MM.1S (cell line): ENCODE measurements at regions not wholly inside any gene's neighbourhood (a gene's known extent, or its start where the extent isn't known, plus 50 kb on each side); places are given as distances from the start of the nearest gene placed in this dataset.

Experiments used
- DNase-seq: peaks from one replicate; pipeline ENCODE4 v3.0.0-alpha.2; 2015
- H2AFZ ChIP-seq: fragments of 300-600 bp; sonication (generic); 2 replicates; pipeline ENCODE4 v1.6.0; 2016; ENCODE audit warnings: antibody characterized with exemption, low read length
- H3F3A ChIP-seq: fragments of 300-600 bp; sonication (generic); 2 replicates; pipeline ENCODE4 v1.6.1; 2016; ENCODE audit warnings: mild to moderate bottlenecking, antibody characterized with exemption, low read length, moderate library complexity, mixed read lengths; ENCODE audit not compliant: insufficient read depth
- H3K27ac ChIP-seq: fragments of 300-600 bp; sonication (generic); 2 replicates; pipeline ENCODE4 v1.5.1; 2016; ENCODE audit warnings: mild to moderate bottlenecking, low read length
- H3K27me3 ChIP-seq: fragments of 300-600 bp; sonication (generic); replicated peaks from 2 replicates; pipeline ENCODE4 v1.6.0; 2016; ENCODE audit warnings: low read length; ENCODE audit not compliant: insufficient read depth
- H3K36me3 ChIP-seq: fragments of 300-600 bp; sonication (generic); replicated peaks from 2 replicates; pipeline ENCODE4 v1.6.1; 2016; ENCODE audit warnings: mild to moderate bottlenecking, low read length, mixed read lengths; ENCODE audit not compliant: insufficient read depth
- H3K4me1 ChIP-seq: fragments of 300-600 bp; sonication (generic); 2 replicates; pipeline ENCODE4 v1.6.1; 2016; ENCODE audit warnings: low read length, mixed read lengths
- H3K4me2 ChIP-seq: fragments of 300-600 bp; sonication (generic); 2 replicates; pipeline ENCODE4 v1.6.0; 2016; ENCODE audit warnings: low read depth, low read length
- H3K4me3 ChIP-seq: fragments of 300-600 bp; sonication (generic); 2 replicates; pipeline ENCODE4 v1.5.1; 2016; ENCODE audit warnings: low read length, mixed read lengths
- H3K79me2 ChIP-seq: fragments of 300-600 bp; sonication (generic); 2 replicates; pipeline ENCODE4 v1.6.1; 2016; ENCODE audit warnings: mixed run types, low read length, mixed read lengths
- H3K9ac ChIP-seq: fragments of 300-600 bp; sonication (generic); 2 replicates; pipeline ENCODE4 v1.6.1; 2016; ENCODE audit warnings: low read length, mixed read lengths
- H3K9me2 ChIP-seq: fragments of 300-600 bp; sonication (generic); replicated peaks from 2 replicates; pipeline ENCODE4 v1.6.1; 2016; ENCODE audit warnings: mild to moderate bottlenecking, low read length, mixed read lengths; ENCODE audit not compliant: insufficient read depth
- H3K9me3 ChIP-seq: fragments of 300-600 bp; sonication (generic); replicated peaks from 2 replicates; pipeline ENCODE4 v1.6.1; 2016; ENCODE audit warnings: mild to moderate bottlenecking, low read length, mixed read lengths; ENCODE audit not compliant: insufficient read depth
- H4K20me1 ChIP-seq: fragments of 300-600 bp; sonication (generic); 2 replicates; pipeline ENCODE4 v1.6.1; 2016; ENCODE audit warnings: mild to moderate bottlenecking, low read length, moderate library complexity, mixed read lengths; ENCODE audit not compliant: insufficient read depth
- CTCF ChIP-seq: fragments of 300-600 bp; sonication (generic); IDR thresholded peaks from 2 replicates; pipeline ENCODE4 v1.5.1; 2016; ENCODE audit warnings: antibody characterized with exemption, low read length, mixed read lengths
- EZH2 ChIP-seq: fragments of 300-600 bp; sonication (generic); optimal IDR thresholded peaks from 2 replicates; pipeline ENCODE3; 2017; ENCODE audit warnings: low read depth, mild to moderate bottlenecking, antibody characterized with exemption, low read length, mixed read lengths
- EZH2phosphoT487 ChIP-seq: fragments of 300-600 bp; sonication (generic); IDR thresholded peaks from 2 replicates; pipeline ENCODE4 v1.6.1; 2018; ENCODE audit warnings: antibody characterized with exemption, low read length

GRCh38 chr5:19044931-19045695 is 942.9 kb downstream of the CDH18 start:
- Histone ChIP-seq H3K27ac (no peak overlapping the region), H3K79me2 (no peaks in the 10 kb centered on the region), H3K27me3 (no peaks in the 10 kb centered on the region), H3K9me2 (no peaks in the 10 kb centered on the region), H3K36me3 (no peaks in the 10 kb centered on the region), H3K9ac (no peak overlapping the region), H4K20me1 (no peaks in the 10 kb centered on the region), H2AFZ (no peak overlapping the region), H3K4me2 (no peak overlapping the region), H3K4me3 (no peak overlapping the region), H3K4me1 (no peaks in the 10 kb centered on the region), H3F3A (no peaks in the 10 kb centered on the region), H3K9me3 (no peaks in the 10 kb centered on the region)
- TF ChIP-seq EZH2 = no peak
- no peak for TF ChIP-seq EZH2phosphoT487
- TF ChIP-seq CTCF = no peak
- DNase-seq = no peak

- no peak for TF ChIP-seq EZH2phosphoT487
- TF ChIP-seq CTCF = no peak
- TF ChIP-seq EZH2 = no peak
Observed at GRCh38 chr5:19047277-19047676, 940.7 kb downstream of the CDH18 start.

GRCh38 chr5:19048726-19049125 is 939.3 kb downstream of the CDH18 start:
- Histone ChIP-seq H3F3A (no peaks in the 10 kb centered on the region), H3K4me1 (no peaks in the 10 kb centered on the region), H3K27me3 (no peaks in the 10 kb centered on the region), H3K9me3 (no peaks in the 10 kb centered on the region), H3K9me2 (no peaks in the 10 kb centered on the region), H2AFZ (no peak overlapping the region), H3K36me3 (no peaks in the 10 kb centered on the region), H3K9ac (no peak overlapping the region), H3K79me2 (no peaks in the 10 kb centered on the region), H3K4me2 (no peak overlapping the region), H3K4me3 (no peak overlapping the region), H3K27ac (no peak overlapping the region), H4K20me1 (no peaks in the 10 kb centered on the region)
- no peak for DNase-seq
- TF ChIP-seq CTCF (no peak), EZH2 (no peak), EZH2phosphoT487 (no peak)

More at GRCh38 chr5:19047277-19047676, 940.7 kb downstream of the CDH18 start:
- Histone ChIP-seq H3K9ac (no peak overlapping the region), H3K36me3 (no peaks in the 10 kb centered on the region), H3F3A (no peaks in the 10 kb centered on the region), H3K9me2 (no peaks in the 10 kb centered on the region), H4K20me1 (no peaks in the 10 kb centered on the region), H3K27ac (no peak overlapping the region), H3K79me2 (no peaks in the 10 kb centered on the region), H3K4me2 (no peak overlapping the region), H2AFZ (no peak overlapping the region), H3K4me3 (no peak overlapping the region), H3K4me1 (no peaks in the 10 kb centered on the region), H3K9me3 (no peaks in the 10 kb centered on the region), H3K27me3 (no peaks in the 10 kb centered on the region)
- no peak for DNase-seq
